ENCODE measurements at regions not wholly inside any gene's neighbourhood (a gene's known extent, or its start where the extent isn't known, plus 50 kb on each side); places are given as distances from the start of the nearest gene placed in this dataset.

- H3K36me3 ChIP-seq, result no peaks in the 10 kb centered on the region
- no peak for DNase-seq
- H3K4me1 ChIP-seq, result peaks cover 33% of the 10 kb centered on the region
- no peak for TF ChIP-seq CTCF (IDR thresholded peaks at IDR 0.05; ENCODE audit: borderline replicate concordance)
- intact Hi-C loops (cut with micrococcal nuclease), result no loop called here
- no peak overlapping the region for H3K4me3 ChIP-seq
- H3K9me3 ChIP-seq (replicated peaks), result no peaks in the 10 kb centered on the region
- H3K27ac ChIP-seq (replicated peaks), result no peak overlapping the region
- H3K27me3 ChIP-seq (ENCODE audit: low read depth), result no peaks in the 10 kb centered on the region
Observed at GRCh38 chr6:113627480-113627879, 229.7 kb upstream of the MARCKS start.

DNA sequence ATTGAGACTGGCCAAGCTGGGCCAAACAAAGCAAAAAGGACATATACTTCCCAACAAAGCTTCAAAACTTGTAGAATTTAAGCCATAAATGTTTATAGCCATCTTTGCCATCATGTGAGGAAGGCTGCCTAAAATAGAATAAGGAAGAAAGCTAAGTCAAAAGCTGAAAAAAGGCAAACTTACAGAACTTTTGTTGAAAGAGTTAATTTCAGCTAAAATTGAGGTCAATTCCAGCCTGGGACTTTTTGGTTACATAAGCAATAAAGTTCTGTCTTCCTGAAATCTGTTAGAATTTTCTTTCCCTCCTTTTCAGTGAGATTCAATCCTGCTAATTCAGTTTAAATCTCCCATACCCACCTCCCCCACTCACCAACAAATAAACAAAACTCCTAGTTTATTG is 227.9 kb upstream of the MARCKS start:
- Histone ChIP-seq H3K36me3 (no peaks in the 10 kb centered on the region), H3K9me3 (replicated peaks) (no peaks in the 10 kb centered on the region), H3K27ac (replicated peaks) (no peak overlapping the region), H3K4me3 (no peak overlapping the region), H3K4me1 (peaks cover 40% of the 10 kb centered on the region), H3K27me3 (ENCODE audit: low read depth) (no peaks in the 10 kb centered on the region)
- no peak for TF ChIP-seq CTCF (IDR thresholded peaks at IDR 0.05; ENCODE audit: borderline replicate concordance)
- intact Hi-C loops (cut with micrococcal nuclease), result no loop called here
- no peak for DNase-seq

GRCh38 chr6:113629975-113630737 is 227.0 kb upstream of the MARCKS start:
- no peaks in the 10 kb centered on the region for H3K27me3 ChIP-seq (ENCODE audit: low read depth)
- peaks cover 45% of the 10 kb centered on the region for H3K4me1 ChIP-seq
- no peaks in the 10 kb centered on the region for H3K36me3 ChIP-seq
- H3K27ac ChIP-seq (replicated peaks), result peak overlapping the region; percentile 50
- no peak overlapping the region for H3K4me3 ChIP-seq
- intact Hi-C loops (cut with micrococcal nuclease), result no loop called here
- H3K9me3 ChIP-seq (replicated peaks), result no peaks in the 10 kb centered on the region
- no peak for DNase-seq
- no peak for TF ChIP-seq CTCF (IDR thresholded peaks at IDR 0.05; ENCODE audit: borderline replicate concordance)

- Histone ChIP-seq H3K4me1 (peaks cover 48% of the 10 kb centered on the region), H3K9me3 (replicated peaks) (no peaks in the 10 kb centered on the region), H3K27me3 (ENCODE audit: low read depth) (no peaks in the 10 kb centered on the region), H3K27ac (replicated peaks) (peak overlapping the region; percentile 50), H3K4me3 (no peak overlapping the region), H3K36me3 (no peaks in the 10 kb centered on the region)
- intact Hi-C loops (cut with micrococcal nuclease), result no loop called here
- DNase-seq, result no peak
- no peak for TF ChIP-seq CTCF (IDR thresholded peaks at IDR 0.05; ENCODE audit: borderline replicate concordance)
Observed at GRCh38 chr6:113630738-113631535, 226.2 kb upstream of the MARCKS start.

- Histone ChIP-seq H3K36me3 (no peaks in the 10 kb centered on the region), H3K27ac (replicated peaks) (peak overlapping the region; percentile 50), H3K4me1 (peaks cover 48% of the 10 kb centered on the region), H3K9me3 (replicated peaks) (no peaks in the 10 kb centered on the region), H3K27me3 (ENCODE audit: low read depth) (no peaks in the 10 kb centered on the region), H3K4me3 (no peak overlapping the region)
- no peak for DNase-seq
- no peak for TF ChIP-seq CTCF (IDR thresholded peaks at IDR 0.05; ENCODE audit: borderline replicate concordance)
- intact Hi-C loops (cut with micrococcal nuclease), result no loop called here
Observed at GRCh38 chr6:113631666-113632065, 225.5 kb upstream of the MARCKS start.

Data from left ventricle myocardium inferior (tissue), 1 donor.